ENCODE measurements at regions not wholly inside any gene's neighbourhood (a gene's known extent, or its start where the extent isn't known, plus 50 kb on each side); places are given as distances from the start of the nearest gene placed in this dataset.

GRCh38 chr11:42271306-42271705 lies 811.9 kb upstream of the LRRC4C start:
- TF ChIP-seq TAF1 (IDR thresholded peaks at IDR 0.05; ENCODE audit: low read depth) (no peak), CEBPB (IDR thresholded peaks at IDR 0.05) (no peak), EP300 (IDR thresholded peaks at IDR 0.05; ENCODE audit: borderline replicate concordance) (no peak), TCF12 (IDR thresholded peaks at IDR 0.05; ENCODE audit: low read depth) (no peak), ZBTB7A (IDR thresholded peaks at IDR 0.05; ENCODE audit: low read depth) (no peak), TEAD4 (IDR thresholded peaks at IDR 0.05) (no peak), EGR1 (IDR thresholded peaks at IDR 0.05) (no peak)

DNA sequence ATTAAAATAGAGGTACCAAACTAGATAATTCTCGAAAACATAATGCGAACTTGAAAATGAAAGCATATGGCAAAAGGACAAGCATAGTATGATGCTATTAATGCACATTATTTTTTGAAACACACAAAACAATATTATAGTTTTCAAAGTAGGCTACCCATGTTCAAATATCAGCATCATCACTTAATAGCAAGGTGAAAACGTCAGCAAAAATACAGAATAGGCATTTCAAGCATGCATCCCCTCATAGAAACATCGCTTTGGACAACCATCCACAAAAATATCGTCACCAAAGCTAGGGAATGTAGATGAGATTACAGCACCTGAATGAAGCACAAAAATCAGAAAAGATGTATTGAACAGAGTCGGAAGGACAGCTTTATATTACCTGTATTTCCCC lies 814.5 kb upstream of the LRRC4C start:
- TF ChIP-seq CEBPB (IDR thresholded peaks at IDR 0.05): no peak
- TF ChIP-seq, protein P1, sequence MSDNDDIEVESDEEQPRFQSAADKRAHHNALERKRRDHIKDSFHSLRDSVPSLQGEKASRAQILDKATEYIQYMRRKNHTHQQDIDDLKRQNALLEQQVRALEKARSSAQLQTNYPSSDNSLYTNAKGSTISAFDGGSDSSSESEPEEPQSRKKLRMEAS (IDR thresholded peaks at IDR 0.05): no peak
- no peak for TF ChIP-seq USF1 (IDR thresholded peaks at IDR 0.05)
- TF ChIP-seq RAD21 (IDR thresholded peaks at IDR 0.05; ENCODE audit: low read depth): no peak
- TF ChIP-seq CREB1 (IDR thresholded peaks at IDR 0.05; ENCODE audit: low read depth): no peak
- TF ChIP-seq TEAD4 (IDR thresholded peaks at IDR 0.05): no peak

GRCh38 chr11:42296910-42297309 lies 837.5 kb upstream of the LRRC4C start:
- TF ChIP-seq YY1 (IDR thresholded peaks at IDR 0.05; ENCODE audit: low read depth) (no peak), USF1 (IDR thresholded peaks at IDR 0.05) (no peak), EP300 (IDR thresholded peaks at IDR 0.05; ENCODE audit: borderline replicate concordance) (no peak), TCF12 (IDR thresholded peaks at IDR 0.05; ENCODE audit: low read depth) (no peak), EGR1 (IDR thresholded peaks at IDR 0.05) (no peak), RAD21 (IDR thresholded peaks at IDR 0.05; ENCODE audit: low read depth) (no peak), CEBPB (IDR thresholded peaks at IDR 0.05) (no peak), TEAD4 (IDR thresholded peaks at IDR 0.05) (no peak), FOXM1 (IDR thresholded peaks at IDR 0.05; ENCODE audit: borderline replicate concordance, low read depth) (no peak), TAF1 (IDR thresholded peaks at IDR 0.05; ENCODE audit: low read depth) (no peak), CREB1 (IDR thresholded peaks at IDR 0.05; ENCODE audit: low read depth) (no peak)
- TF ChIP-seq, protein P2, sequence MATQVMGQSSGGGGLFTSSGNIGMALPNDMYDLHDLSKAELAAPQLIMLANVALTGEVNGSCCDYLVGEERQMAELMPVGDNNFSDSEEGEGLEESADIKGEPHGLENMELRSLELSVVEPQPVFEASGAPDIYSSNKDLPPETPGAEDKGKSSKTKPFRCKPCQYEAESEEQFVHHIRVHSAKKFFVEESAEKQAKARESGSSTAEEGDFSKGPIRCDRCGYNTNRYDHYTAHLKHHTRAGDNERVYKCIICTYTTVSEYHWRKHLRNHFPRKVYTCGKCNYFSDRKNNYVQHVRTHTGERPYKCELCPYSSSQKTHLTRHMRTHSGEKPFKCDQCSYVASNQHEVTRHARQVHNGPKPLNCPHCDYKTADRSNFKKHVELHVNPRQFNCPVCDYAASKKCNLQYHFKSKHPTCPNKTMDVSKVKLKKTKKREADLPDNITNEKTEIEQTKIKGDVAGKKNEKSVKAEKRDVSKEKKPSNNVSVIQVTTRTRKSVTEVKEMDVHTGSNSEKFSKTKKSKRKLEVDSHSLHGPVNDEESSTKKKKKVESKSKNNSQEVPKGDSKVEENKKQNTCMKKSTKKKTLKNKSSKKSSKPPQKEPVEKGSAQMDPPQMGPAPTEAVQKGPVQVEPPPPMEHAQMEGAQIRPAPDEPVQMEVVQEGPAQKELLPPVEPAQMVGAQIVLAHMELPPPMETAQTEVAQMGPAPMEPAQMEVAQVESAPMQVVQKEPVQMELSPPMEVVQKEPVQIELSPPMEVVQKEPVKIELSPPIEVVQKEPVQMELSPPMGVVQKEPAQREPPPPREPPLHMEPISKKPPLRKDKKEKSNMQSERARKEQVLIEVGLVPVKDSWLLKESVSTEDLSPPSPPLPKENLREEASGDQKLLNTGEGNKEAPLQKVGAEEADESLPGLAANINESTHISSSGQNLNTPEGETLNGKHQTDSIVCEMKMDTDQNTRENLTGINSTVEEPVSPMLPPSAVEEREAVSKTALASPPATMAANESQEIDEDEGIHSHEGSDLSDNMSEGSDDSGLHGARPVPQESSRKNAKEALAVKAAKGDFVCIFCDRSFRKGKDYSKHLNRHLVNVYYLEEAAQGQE (IDR thresholded peaks at IDR 0.05; ENCODE audit: low read depth): no peak
- TF ChIP-seq, protein P1 (IDR thresholded peaks at IDR 0.05): no peak

GRCh38 chr11:42299780-42300179 lies 840.3 kb upstream of the LRRC4C start:
- TF ChIP-seq RAD21 (IDR thresholded peaks at IDR 0.05; ENCODE audit: low read depth) (no peak), FOXM1 (IDR thresholded peaks at IDR 0.05; ENCODE audit: borderline replicate concordance, low read depth) (no peak), USF1 (IDR thresholded peaks at IDR 0.05) (no peak)
- TF ChIP-seq, protein P2 (IDR thresholded peaks at IDR 0.05; ENCODE audit: low read depth): no peak

GRCh38 chr11:42301777-42302176 lies 842.3 kb upstream of the LRRC4C start:
- no peak for TF ChIP-seq USF1 (IDR thresholded peaks at IDR 0.05)
- TF ChIP-seq CREB1 (IDR thresholded peaks at IDR 0.05; ENCODE audit: low read depth): no peak
- no peak for TF ChIP-seq EGR1 (IDR thresholded peaks at IDR 0.05)

DNA sequence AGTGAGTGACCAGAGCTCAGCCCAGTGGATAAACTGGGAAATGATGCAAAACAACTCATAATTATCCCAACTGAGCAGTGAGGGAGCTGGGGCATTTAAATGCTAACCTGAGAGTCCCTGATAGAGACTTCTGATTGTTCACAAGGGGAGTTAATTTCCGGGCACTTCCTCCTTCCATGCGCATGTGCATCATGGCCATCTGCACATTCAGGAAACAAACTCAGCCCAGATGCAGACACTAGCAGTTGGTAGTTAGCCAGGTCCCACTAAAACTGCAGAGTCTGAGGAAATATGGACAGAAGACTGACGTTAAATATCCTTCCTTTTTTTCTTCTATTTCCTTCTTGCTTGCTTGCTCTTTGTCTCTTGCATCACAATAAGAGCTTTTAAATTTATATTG lies 852.1 kb upstream of the LRRC4C start:
- TF ChIP-seq YY1 (IDR thresholded peaks at IDR 0.05; ENCODE audit: low read depth) (no peak), TAF1 (IDR thresholded peaks at IDR 0.05; ENCODE audit: low read depth) (no peak), CEBPB (IDR thresholded peaks at IDR 0.05) (no peak), FOXM1 (IDR thresholded peaks at IDR 0.05; ENCODE audit: borderline replicate concordance, low read depth) (no peak), TCF12 (IDR thresholded peaks at IDR 0.05; ENCODE audit: low read depth) (no peak), TEAD4 (IDR thresholded peaks at IDR 0.05) (no peak), NFIC (IDR thresholded peaks at IDR 0.05) (no peak), ZBTB7A (IDR thresholded peaks at IDR 0.05; ENCODE audit: low read depth) (no peak), RAD21 (IDR thresholded peaks at IDR 0.05; ENCODE audit: low read depth) (no peak), EGR1 (IDR thresholded peaks at IDR 0.05) (no peak), EP300 (IDR thresholded peaks at IDR 0.05; ENCODE audit: borderline replicate concordance) (no peak)
- TF ChIP-seq, protein P1 (IDR thresholded peaks at IDR 0.05): no peak
